Stimulated activated naive B cell treated with anti-CD40 and anti-IgM and Interleukin-4, amounts not matched to agents 10 μg/mL and 1 μg/mL and 100 μg/mL, for 72 hours (primary cell): ENCODE measurements at regions not wholly inside any gene's neighbourhood (a gene's known extent, or its start where the extent isn't known, plus 50 kb on each side); places are given as distances from the start of the nearest gene placed in this dataset.

ENCODE experiments used
- ATAC-seq, 2 donors: fragments of 150-1000 bp; cut with Tn5 transposase; replicated peaks; 2 replicates each; pipeline ENCODE4 v1.10.0; 2021; ENCODE audit warnings: moderate library complexity in 1 of 2
- DNase-seq: peaks from one replicate; pipeline ENCODE4 v3.0.0; 2021
- H3K27ac Mint-ChIP-seq: one replicate; pipeline ENCODE4 v1.8.0; 2022; ENCODE audit warnings: mild to moderate bottlenecking, mixed read lengths
- H3K27me3 Mint-ChIP-seq, 2 donors: one replicate each; pipeline ENCODE4 v1.8.0; 2022; ENCODE audit warnings: mixed read lengths in 2 of 2
- H3K36me3 Mint-ChIP-seq, 2 donors: one replicate each; pipeline ENCODE4 v1.8.0; 2022; ENCODE audit warnings: mixed read lengths in 2 of 2, mild to moderate bottlenecking in 1 of 2
- H3K4me1 Mint-ChIP-seq, 2 donors: one replicate each; pipeline ENCODE4 v1.8.0; 2022; ENCODE audit warnings: mixed read lengths in 2 of 2, mild to moderate bottlenecking in 1 of 2
- H3K4me3 Mint-ChIP-seq, 2 donors: one replicate each; pipeline ENCODE4 v1.8.0; 2022; ENCODE audit warnings: mild to moderate bottlenecking in 2 of 2, mixed read lengths in 2 of 2, moderate library complexity in 1 of 2
- H3K9me3 Mint-ChIP-seq, 2 donors: one replicate each; pipeline ENCODE4 v1.8.0; 2022; ENCODE audit warnings: mixed read lengths in 2 of 2, mild to moderate bottlenecking in 1 of 2

- no peak for ATAC-seq
- DNase-seq = no peak
- no peaks in the 10 kb centered on the region for H3K36me3 Mint-ChIP-seq
These were observed 67.0 kb downstream of the SIPA1L2 start for GRCh38 chr1:232562855-232563510.

DNA sequence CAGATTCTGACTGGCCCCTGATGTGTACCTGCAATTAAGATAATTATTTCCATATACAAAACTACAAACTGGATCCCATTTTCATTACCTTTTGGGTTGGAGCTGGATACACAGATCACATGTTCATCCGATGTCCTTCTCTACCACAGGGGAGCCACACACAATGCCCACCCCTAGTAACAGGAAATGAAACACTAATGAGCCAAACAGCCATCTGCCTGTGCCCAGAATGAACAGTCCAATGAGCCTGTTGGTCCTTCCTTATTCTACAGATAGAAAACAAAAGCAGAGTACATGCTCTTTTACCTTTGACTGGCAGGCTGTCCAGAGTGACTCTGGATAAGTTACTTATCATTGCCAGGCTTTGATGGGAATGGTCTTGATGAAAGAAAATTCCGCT lies 68.6 kb downstream of the SIPA1L2 start:
- no peaks in the 10 kb centered on the region for H3K4me1 Mint-ChIP-seq
- ATAC-seq = no peak
- no peak for DNase-seq
- no peak overlapping the region for H3K4me3 Mint-ChIP-seq
- H3K9me3 Mint-ChIP-seq = no peaks in the 10 kb centered on the region
- H3K27ac Mint-ChIP-seq = no peak overlapping the region
- H3K36me3 Mint-ChIP-seq = no peaks in the 10 kb centered on the region
- no peaks in the 10 kb centered on the region for H3K27me3 Mint-ChIP-seq

More at GRCh38 chr1:232562855-232563510, 67.0 kb downstream of the SIPA1L2 start:
- Mint-ChIP-seq H3K27me3 (no peaks in the 10 kb centered on the region), H3K9me3 (no peaks in the 10 kb centered on the region), H3K4me1 (no peaks in the 10 kb centered on the region), H3K27ac (no peak overlapping the region), H3K4me3 (no peak overlapping the region)

GRCh38 chr1:232560940-232561339 lies 69.0 kb downstream of the SIPA1L2 start:
- H3K4me3 Mint-ChIP-seq = no peak overlapping the region
- ATAC-seq (no peak), DNase-seq (no peak)
- no peak overlapping the region for H3K27ac Mint-ChIP-seq
- H3K27me3 Mint-ChIP-seq = no peaks in the 10 kb centered on the region
- H3K36me3 Mint-ChIP-seq = no peaks in the 10 kb centered on the region
- H3K4me1 Mint-ChIP-seq = no peaks in the 10 kb centered on the region
- H3K9me3 Mint-ChIP-seq = no peaks in the 10 kb centered on the region

DNA sequence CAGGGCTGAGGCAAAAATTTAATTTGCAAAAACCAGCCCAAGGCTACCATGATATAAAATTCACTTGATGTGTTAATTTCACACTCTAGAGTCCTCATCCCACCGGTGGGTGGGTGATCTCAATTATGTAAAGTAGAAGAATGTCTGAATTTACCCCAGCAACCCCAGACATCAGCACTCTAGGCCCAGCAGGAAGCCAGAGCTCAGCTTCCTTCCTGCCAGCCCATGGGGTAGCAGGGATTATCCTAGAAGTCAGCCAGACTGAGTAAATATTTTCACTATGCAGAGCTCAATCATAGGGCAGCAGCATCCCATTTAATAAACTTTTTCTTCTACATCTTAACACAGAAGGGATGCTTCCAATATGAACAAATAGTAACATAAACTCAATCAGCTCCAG lies 71.0 kb downstream of the SIPA1L2 start:
- Mint-ChIP-seq H3K27ac (no peak overlapping the region), H3K4me3 (no peak overlapping the region), H3K27me3 (no peaks in the 10 kb centered on the region), H3K36me3 (no peaks in the 10 kb centered on the region), H3K4me1 (no peaks in the 10 kb centered on the region), H3K9me3 (no peaks in the 10 kb centered on the region)
- ATAC-seq (no peak), DNase-seq (no peak)

GRCh38 chr1:232557502-232558191 lies 72.3 kb downstream of the SIPA1L2 start:
- Mint-ChIP-seq H3K36me3 (no peaks in the 10 kb centered on the region), H3K4me3 (no peak overlapping the region), H3K4me1 (no peaks in the 10 kb centered on the region), H3K27me3 (peaks cover 0 to 5% of the 10 kb centered on the region in 2 donors), H3K9me3 (no peaks in the 10 kb centered on the region), H3K27ac (no peak overlapping the region)
- ATAC-seq (no peak), DNase-seq (no peak)

DNA sequence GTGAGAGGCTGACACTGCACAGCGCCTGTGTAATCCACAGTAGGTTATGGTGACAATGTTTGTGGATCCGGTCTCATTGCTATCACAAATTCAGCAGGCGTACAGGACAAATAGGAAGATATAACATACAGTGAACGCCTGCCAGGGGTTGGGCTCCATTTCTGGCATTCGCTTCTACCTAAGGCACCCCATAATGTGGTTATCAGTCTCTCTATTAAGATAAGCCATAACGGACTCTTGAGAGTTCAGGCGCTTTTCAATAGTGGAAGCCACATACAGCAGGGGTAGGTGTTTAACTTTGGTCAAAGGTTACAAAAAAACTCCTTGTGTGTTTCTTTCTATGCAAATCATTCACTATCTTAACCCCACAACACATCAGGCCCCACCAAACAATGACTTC lies 72.8 kb downstream of the SIPA1L2 start:
- Mint-ChIP-seq H3K27me3 (peaks cover 0 to 5% of the 10 kb centered on the region in 2 donors), H3K36me3 (no peaks in the 10 kb centered on the region), H3K4me1 (no peaks in the 10 kb centered on the region), H3K27ac (no peak overlapping the region), H3K9me3 (no peaks in the 10 kb centered on the region), H3K4me3 (no peak overlapping the region)
- DNase-seq (no peak), ATAC-seq (no peak)

- no peak overlapping the region for H3K4me3 Mint-ChIP-seq
- ATAC-seq = no peak
- no peak for DNase-seq
- peaks cover under 1 to 7% of the 10 kb centered on the region in 2 donors for H3K27me3 Mint-ChIP-seq
- H3K36me3 Mint-ChIP-seq = no peaks in the 10 kb centered on the region
- H3K9me3 Mint-ChIP-seq = no peaks in the 10 kb centered on the region
- H3K4me1 Mint-ChIP-seq = no peaks in the 10 kb centered on the region
- no peak overlapping the region for H3K27ac Mint-ChIP-seq
These were observed 73.6 kb downstream of the SIPA1L2 start for GRCh38 chr1:232556351-232556750.

DNA sequence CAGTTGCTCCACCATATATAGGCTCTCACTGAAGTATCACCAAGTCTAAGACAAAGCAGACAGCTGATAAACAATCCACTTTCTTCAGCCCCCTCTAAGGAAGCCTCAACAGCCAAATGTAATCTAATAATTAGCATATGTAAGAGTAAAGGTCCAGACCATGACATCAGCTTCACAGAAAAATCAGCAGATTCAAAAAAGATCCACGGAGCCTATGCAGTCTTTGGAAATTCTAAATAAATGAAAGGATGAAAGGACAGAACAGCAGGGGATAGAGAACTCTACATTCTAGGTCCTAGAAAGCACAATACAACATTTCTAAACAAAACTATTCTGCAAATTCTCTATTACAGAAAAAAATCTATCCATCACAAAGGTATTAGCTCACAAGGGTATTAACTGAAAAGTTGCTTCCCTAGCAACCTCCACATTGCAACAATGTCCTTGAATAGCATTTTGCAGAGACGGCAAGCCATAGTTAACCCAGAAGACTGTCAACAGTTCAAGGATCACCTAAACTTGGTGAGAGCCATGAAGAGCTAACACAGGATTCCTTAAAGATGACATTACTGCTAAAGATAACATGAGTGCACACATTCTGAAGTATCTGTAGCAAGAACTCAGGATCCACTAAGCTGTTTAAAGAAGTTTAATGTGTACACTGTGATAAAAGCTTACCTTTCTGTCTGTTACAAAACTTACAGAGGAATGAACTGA lies 74.3 kb downstream of the SIPA1L2 start:
- Mint-ChIP-seq H3K4me3 (no peak overlapping the region), H3K27me3 (peaks cover 3 to 9% of the 10 kb centered on the region in 2 donors), H3K27ac (no peak overlapping the region), H3K36me3 (no peaks in the 10 kb centered on the region), H3K4me1 (no peaks in the 10 kb centered on the region), H3K9me3 (no peaks in the 10 kb centered on the region)
- ATAC-seq (no peak), DNase-seq (no peak)

DNA sequence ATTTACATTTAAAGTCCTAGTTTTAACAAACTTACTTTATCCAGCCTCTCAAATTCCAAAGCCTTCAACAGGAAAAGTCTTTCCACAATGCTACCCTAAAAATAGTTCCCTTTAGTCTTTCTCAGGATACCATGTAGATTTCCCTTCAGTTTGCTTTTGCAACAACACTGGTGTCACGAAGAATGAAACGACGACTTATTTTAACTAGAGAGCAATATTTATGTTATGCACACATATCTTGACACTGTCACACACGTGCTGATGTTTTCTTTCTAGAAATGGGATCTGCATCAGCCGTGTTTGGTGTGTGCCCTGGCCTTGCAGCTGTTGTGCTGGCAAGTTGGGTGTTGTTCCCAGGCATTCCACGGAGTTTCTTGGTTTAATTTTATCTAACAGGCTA lies 75.5 kb downstream of the SIPA1L2 start:
- Mint-ChIP-seq H3K4me3 (no peak overlapping the region), H3K27ac (no peak overlapping the region), H3K27me3 (peaks cover 3 to 9% of the 10 kb centered on the region in 2 donors), H3K9me3 (no peaks in the 10 kb centered on the region), H3K4me1 (no peaks in the 10 kb centered on the region), H3K36me3 (no peaks in the 10 kb centered on the region)
- ATAC-seq = no peak
- no peak for DNase-seq

GRCh38 chr1:232553809-232554208 lies 76.1 kb downstream of the SIPA1L2 start:
- H3K27ac Mint-ChIP-seq = no peak overlapping the region
- DNase-seq = no peak
- H3K9me3 Mint-ChIP-seq = no peaks in the 10 kb centered on the region
- H3K4me1 Mint-ChIP-seq = no peaks in the 10 kb centered on the region
- no peak for ATAC-seq
- H3K27me3 Mint-ChIP-seq = peaks cover 3 to 9% of the 10 kb centered on the region in 2 donors
- no peak overlapping the region for H3K4me3 Mint-ChIP-seq
- H3K36me3 Mint-ChIP-seq = no peaks in the 10 kb centered on the region

- no peak for DNase-seq
- ATAC-seq = no peak
- no peak overlapping the region for H3K4me3 Mint-ChIP-seq
- no peaks in the 10 kb centered on the region for H3K4me1 Mint-ChIP-seq
- H3K27ac Mint-ChIP-seq = no peak overlapping the region
- H3K27me3 Mint-ChIP-seq = peaks cover 3 to 9% of the 10 kb centered on the region in 2 donors
- H3K9me3 Mint-ChIP-seq = no peaks in the 10 kb centered on the region
- H3K36me3 Mint-ChIP-seq = no peaks in the 10 kb centered on the region
These were observed 76.7 kb downstream of the SIPA1L2 start for GRCh38 chr1:232553050-232553754.

GRCh38 chr1:232551386-232551785 lies 78.5 kb downstream of the SIPA1L2 start:
- DNase-seq = no peak
- Mint-ChIP-seq H3K36me3 (no peaks in the 10 kb centered on the region), H3K9me3 (no peaks in the 10 kb centered on the region), H3K27me3 (peaks cover 7 to 9% of the 10 kb centered on the region in 2 donors), H3K4me1 (no peaks in the 10 kb centered on the region), H3K27ac (no peak overlapping the region), H3K4me3 (no peak overlapping the region)
- no peak for ATAC-seq

DNA sequence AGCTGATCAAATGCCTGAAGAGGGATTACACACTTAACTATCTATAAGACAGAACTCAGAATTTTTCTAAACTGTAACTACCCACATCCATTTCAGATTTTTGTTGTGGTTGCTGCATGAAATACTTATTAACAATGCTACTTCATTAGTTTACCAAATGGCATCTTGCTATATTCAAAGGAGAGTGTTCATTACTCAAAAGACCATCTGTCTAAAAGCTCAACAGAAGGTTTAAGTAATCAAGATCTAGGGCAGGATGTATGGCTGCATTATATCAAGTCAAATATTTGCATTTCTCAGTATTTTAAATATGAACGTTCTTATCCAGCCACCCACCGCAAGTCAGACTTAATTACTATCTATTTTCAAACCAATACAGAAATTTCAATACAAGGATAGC lies 79.9 kb downstream of the SIPA1L2 start:
- no peak overlapping the region for H3K27ac Mint-ChIP-seq
- no peak for ATAC-seq
- H3K4me3 Mint-ChIP-seq = no peak overlapping the region
- peaks cover 7 to 9% of the 10 kb centered on the region in 2 donors for H3K27me3 Mint-ChIP-seq
- DNase-seq = no peak
- no peaks in the 10 kb centered on the region for H3K9me3 Mint-ChIP-seq
- no peaks in the 10 kb centered on the region for H3K36me3 Mint-ChIP-seq
- no peaks in the 10 kb centered on the region for H3K4me1 Mint-ChIP-seq

DNA sequence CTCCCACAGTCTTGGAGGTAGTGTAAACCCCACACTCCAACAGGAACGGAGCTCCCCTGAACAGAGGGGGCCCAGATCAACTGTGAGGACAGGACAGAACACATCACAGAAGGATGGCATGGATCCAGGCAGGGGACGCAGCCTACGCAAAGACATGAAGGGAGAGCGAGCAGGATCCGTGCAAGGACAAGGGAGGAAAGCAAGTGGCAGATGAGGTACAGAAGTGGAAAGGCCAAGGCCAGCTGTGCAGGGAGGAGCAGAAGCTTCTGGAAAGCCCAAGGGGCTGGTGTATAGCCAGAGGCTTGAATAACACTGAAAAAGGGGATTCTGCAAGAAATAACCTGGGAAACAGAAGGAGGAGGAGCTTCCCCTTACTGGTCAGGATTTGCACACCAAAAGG lies 81.2 kb downstream of the SIPA1L2 start:
- no peaks in the 10 kb centered on the region for H3K4me1 Mint-ChIP-seq
- H3K27me3 Mint-ChIP-seq = peaks cover 7 to 9% of the 10 kb centered on the region in 2 donors
- ATAC-seq (no peak), DNase-seq (no peak)
- no peak overlapping the region for H3K4me3 Mint-ChIP-seq
- H3K9me3 Mint-ChIP-seq = no peaks in the 10 kb centered on the region
- no peak overlapping the region for H3K27ac Mint-ChIP-seq
- no peaks in the 10 kb centered on the region for H3K36me3 Mint-ChIP-seq
